ENCODE measurements at regions not wholly inside any gene's neighbourhood (a gene's known extent, or its start where the extent isn't known, plus 50 kb on each side); places are given as distances from the start of the nearest gene placed in this dataset.

DNA sequence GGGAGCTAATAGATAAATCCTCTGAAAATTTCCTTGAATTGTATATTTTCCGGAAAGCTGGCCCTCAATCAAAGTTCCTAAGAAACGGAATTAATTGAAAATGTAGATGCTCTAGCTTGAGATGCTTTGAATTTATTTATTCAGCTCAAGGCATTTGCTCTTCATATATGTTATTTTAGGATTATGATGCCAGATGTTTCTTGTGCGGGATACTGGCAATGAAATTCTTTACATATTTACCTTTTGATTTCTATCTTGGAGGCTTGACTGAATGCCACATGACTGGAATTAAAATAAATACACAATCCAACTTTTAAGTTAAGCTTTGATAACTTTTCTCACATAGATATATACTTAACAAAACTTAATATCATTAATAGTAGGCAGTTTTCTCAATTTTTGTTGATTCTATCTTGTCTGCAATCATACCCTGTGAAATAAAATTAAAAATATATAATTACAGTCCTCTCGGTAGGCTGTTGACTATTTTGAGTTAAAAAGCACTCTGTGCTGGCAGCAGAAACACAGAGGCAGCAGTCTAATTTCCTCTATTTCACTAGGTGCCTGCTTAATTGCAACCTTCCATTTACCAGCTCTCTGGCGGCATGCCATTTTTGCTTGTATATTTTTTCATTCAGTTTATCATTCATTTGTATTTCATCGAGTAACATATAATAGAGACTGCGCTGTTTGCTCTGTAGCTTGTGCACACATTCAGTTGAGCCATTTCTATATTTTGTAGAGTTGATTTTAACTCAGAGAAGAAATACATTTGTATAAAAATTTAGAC, 991.5 kb downstream of the ADGRL3 start:
- TF ChIP-seq, protein P1, sequence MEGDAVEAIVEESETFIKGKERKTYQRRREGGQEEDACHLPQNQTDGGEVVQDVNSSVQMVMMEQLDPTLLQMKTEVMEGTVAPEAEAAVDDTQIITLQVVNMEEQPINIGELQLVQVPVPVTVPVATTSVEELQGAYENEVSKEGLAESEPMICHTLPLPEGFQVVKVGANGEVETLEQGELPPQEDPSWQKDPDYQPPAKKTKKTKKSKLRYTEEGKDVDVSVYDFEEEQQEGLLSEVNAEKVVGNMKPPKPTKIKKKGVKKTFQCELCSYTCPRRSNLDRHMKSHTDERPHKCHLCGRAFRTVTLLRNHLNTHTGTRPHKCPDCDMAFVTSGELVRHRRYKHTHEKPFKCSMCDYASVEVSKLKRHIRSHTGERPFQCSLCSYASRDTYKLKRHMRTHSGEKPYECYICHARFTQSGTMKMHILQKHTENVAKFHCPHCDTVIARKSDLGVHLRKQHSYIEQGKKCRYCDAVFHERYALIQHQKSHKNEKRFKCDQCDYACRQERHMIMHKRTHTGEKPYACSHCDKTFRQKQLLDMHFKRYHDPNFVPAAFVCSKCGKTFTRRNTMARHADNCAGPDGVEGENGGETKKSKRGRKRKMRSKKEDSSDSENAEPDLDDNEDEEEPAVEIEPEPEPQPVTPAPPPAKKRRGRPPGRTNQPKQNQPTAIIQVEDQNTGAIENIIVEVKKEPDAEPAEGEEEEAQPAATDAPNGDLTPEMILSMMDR (IDR thresholded peaks at IDR 0.05; ENCODE audit: control insufficient read depth, extremely low read depth, insufficient read depth): no peak
- no peak overlapping the region for H3K4me3 ChIP-seq (ENCODE audit: low read depth, low read length)
- peak; percentile 7 for DNase-seq (ENCODE audit: low read depth)

DNA sequence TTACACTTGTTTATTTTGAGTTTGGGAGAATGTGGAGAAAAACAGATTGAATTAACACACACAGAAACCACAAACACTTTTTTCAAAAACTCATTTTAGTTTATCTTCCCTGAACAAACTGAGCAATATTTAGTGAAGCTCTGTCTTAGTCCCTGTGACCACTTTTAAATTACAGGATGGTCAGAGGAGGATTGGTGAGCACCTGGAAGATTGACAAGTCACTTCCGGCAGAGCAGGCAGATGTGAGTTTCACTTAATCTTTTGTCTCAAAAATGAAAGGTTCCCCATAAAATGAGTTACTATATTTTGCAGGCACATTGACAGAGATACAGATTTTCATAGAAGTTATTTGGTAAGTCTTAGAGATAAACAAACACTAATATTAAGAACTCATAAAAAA, 970.1 kb downstream of the ADGRL3 start:
- no peak overlapping the region for H3K4me3 ChIP-seq (ENCODE audit: low read depth, low read length)
- TF ChIP-seq, protein P1 (IDR thresholded peaks at IDR 0.05; ENCODE audit: control insufficient read depth, extremely low read depth, insufficient read depth): no peak
- DNase-seq (ENCODE audit: low read depth): no peak

DNA sequence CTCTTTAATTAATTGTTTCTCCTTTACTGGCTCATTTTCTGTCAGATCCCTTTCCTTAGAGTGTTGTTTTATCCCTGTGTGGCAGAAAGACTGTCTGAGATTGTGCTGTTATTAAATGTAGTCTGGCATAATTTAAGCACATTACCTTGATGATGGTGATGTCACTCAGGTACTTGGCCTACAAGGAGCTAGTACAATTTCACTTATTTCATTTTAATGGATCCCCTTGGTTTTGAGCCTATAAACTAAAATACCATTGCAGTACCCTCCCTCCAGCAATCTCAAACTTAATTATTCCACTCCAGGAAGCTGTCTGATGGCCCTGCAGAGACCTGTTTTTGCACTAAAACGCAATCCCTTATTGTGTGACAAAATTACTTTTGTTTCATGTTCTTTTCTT, 968.6 kb downstream of the ADGRL3 start:
- no peak overlapping the region for H3K4me3 ChIP-seq (ENCODE audit: low read depth, low read length)
- TF ChIP-seq, protein P1 (IDR thresholded peaks at IDR 0.05; ENCODE audit: control insufficient read depth, extremely low read depth, insufficient read depth): no peak
- DNase-seq (ENCODE audit: low read depth): no peak

DNA sequence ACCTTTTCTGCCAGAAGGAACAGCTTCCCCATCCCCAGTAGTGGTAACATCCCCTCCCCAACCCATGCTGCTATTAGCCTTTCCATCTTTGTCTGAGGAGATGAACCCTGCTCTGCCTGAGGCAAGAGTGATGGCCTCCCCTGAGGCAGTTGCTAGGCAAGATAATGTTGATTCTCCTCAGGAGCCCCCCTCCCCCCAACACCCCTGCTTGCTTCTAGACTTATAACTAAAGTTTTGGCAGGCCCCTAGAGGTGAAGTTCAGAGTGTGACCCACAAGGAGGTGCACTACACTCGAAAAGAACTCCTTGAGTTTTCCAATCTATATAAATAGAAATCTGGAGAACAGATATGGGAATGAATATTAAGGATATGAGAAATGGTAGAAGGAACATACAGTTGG, 962.5 kb downstream of the ADGRL3 start:
- TF ChIP-seq, protein P1 (IDR thresholded peaks at IDR 0.05; ENCODE audit: control insufficient read depth, extremely low read depth, insufficient read depth): no peak
- no peak for DNase-seq (ENCODE audit: low read depth)
- H3K4me3 ChIP-seq (ENCODE audit: low read depth, low read length): no peak overlapping the region

DNA sequence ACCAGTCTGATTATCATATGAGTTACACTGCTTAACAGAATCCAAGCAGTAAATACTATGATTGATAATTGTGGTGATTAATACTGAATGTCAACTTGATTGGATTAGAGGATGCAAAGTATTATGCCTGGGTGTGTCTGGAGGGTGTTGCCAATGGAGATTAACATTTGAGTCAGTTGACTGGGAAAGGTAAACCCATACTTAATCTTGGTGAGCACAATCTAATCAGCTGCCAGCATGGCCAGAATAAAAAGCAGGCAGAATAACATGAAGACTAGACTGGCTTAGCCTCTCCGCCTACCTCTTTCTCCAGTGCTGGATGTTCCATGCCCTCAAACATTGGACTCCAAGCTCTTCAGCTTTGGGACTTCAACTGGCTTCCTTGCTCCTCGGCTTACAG, 961.3 kb downstream of the ADGRL3 start:
- TF ChIP-seq, protein P1 (IDR thresholded peaks at IDR 0.05; ENCODE audit: control insufficient read depth, extremely low read depth, insufficient read depth): no peak
- H3K4me3 ChIP-seq (ENCODE audit: low read depth, low read length): no peak overlapping the region
- DNase-seq (ENCODE audit: low read depth): no peak

DNA sequence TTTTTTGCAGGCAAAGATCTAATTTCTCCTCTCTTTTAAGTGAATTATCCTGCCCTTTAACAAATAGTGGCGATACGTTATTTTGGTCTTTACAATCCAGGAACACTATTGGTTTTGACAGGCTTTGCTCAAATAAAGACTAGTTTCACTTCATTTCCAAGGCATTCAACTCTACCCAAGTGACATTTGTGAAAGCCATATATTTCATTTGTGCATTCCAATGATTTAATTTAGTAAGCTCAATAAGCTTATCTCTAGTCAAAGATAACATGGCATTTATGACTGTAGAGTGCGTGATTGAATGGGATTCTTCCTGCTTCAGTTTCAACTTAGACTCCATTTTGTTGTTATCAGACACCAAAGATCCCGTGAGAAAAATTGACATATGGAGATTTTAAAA, 959.8 kb downstream of the ADGRL3 start:
- TF ChIP-seq, protein P1 (IDR thresholded peaks at IDR 0.05; ENCODE audit: control insufficient read depth, extremely low read depth, insufficient read depth): no peak
- H3K4me3 ChIP-seq (ENCODE audit: low read depth, low read length): no peak overlapping the region
- DNase-seq (ENCODE audit: low read depth): no peak

DNA sequence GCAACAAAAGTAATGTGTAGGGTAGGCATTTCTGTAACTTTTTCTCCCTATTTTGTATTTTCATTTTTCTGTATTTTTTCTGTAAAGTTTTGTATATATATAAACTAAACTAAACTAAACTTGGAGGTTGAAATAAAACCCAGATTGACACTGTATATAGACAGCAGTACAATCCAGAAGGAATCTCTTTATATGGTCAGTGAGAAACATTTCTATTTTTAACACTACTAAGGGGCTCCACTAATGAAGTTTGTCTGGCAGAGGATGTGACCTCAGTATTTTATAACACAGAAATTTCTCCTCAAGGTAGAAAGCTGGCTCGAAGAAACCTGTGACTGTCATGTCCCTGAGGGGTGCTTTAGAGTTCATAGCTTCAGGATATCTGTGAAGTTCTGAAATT, 959.2 kb downstream of the ADGRL3 start:
- TF ChIP-seq, protein P1 (IDR thresholded peaks at IDR 0.05; ENCODE audit: control insufficient read depth, extremely low read depth, insufficient read depth): no peak
- no peak for DNase-seq (ENCODE audit: low read depth)
- no peak overlapping the region for H3K4me3 ChIP-seq (ENCODE audit: low read depth, low read length)
